Liver (tissue), 7 donors: ENCODE measurements at regions not wholly inside any gene's neighbourhood (a gene's known extent, or its start where the extent isn't known, plus 50 kb on each side); places are given as distances from the start of the nearest gene placed in this dataset.

Experiments
- DNase-seq: peaks from one replicate; pipeline ENCODE4 v3.0.0-alpha.2; 2017; ENCODE audit warnings: low spot score
- H3K27ac ChIP-seq, 2 donors: one replicate each; pipeline ENCODE4 v1.7.0; 2013; ENCODE audit warnings: inconsistent platforms in 2 of 2, low read length in 2 of 2, control low read depth in 1 of 2, low read depth in 1 of 2, mild to moderate bottlenecking in 1 of 2
- H3K27me3 ChIP-seq, 4 donors: one replicate each; pipeline versions ENCODE4 v1.6.1 to v1.7.0; 2013; ENCODE audit warnings: low read length in 3 of 4, inconsistent platforms in 1 of 4, mild to moderate bottlenecking in 1 of 4, moderate library complexity in 1 of 4; ENCODE audit not compliant: control insufficient read depth in 4 of 4, insufficient read depth in 4 of 4
- H3K36me3 ChIP-seq, 4 donors: one replicate each; pipeline versions ENCODE4 v1.6.1 to v1.7.0; 2013; ENCODE audit warnings: low read length in 3 of 4, mild to moderate bottlenecking in 3 of 4, low read depth in 1 of 4, moderate library complexity in 1 of 4; ENCODE audit not compliant: control insufficient read depth in 4 of 4, insufficient read depth in 3 of 4
- H3K4me1 ChIP-seq, 4 donors: one replicate each; pipeline versions ENCODE4 v1.6.1 to v1.7.0; 2013; ENCODE audit warnings: low read length in 3 of 4, mild to moderate bottlenecking in 3 of 4, moderate library complexity in 1 of 4; ENCODE audit not compliant: control insufficient read depth in 4 of 4, insufficient read depth in 4 of 4
- H3K4me3 ChIP-seq, 3 donors: one replicate each; pipeline versions ENCODE4 v1.6.1 to v1.7.0; 2013; ENCODE audit warnings: low read length in 3 of 3, control low read depth in 1 of 3, low read depth in 1 of 3, mild to moderate bottlenecking in 1 of 3
- H3K9ac ChIP-seq, 2 donors: one replicate each; pipeline ENCODE4 v1.7.0; 2013; ENCODE audit warnings: low read length in 2 of 2, mild to moderate bottlenecking in 2 of 2, moderate library complexity in 2 of 2, control low read depth in 1 of 2, low read depth in 1 of 2
- H3K9me3 ChIP-seq, 4 donors: one replicate each; pipeline versions ENCODE4 v1.6.1 to v1.7.0; 2013; ENCODE audit warnings: low read length in 3 of 4; ENCODE audit not compliant: control insufficient read depth in 4 of 4
- ATF3 ChIP-seq: IDR thresholded peaks from 2 replicates; pipeline ENCODE4 v1.6.1; 2016; ENCODE audit warnings: antibody characterized with exemption
- EGR1 ChIP-seq, 2 donors: IDR thresholded peaks; 2 replicates each; pipeline ENCODE4 v1.6.1; 2016 to 2018; ENCODE audit warnings: antibody characterized with exemption in 2 of 2, low read depth in 2 of 2
- FOXA1 ChIP-seq: IDR thresholded peaks from 2 replicates; pipeline ENCODE4 v1.6.1; 2016; ENCODE audit warnings: antibody characterized with exemption
- FOXA2 ChIP-seq: IDR thresholded peaks from 2 replicates; pipeline ENCODE4 v1.6.1; 2016; ENCODE audit warnings: antibody characterized with exemption
- GABPA ChIP-seq, 2 donors: IDR thresholded peaks in 1 of 2; conservative IDR thresholded peaks in 1 of 2; 2 replicates each; pipeline ENCODE4 v1.6.1; 2016; ENCODE audit warnings: antibody characterized with exemption in 2 of 2, mild to moderate bottlenecking in 1 of 2, moderate library complexity in 1 of 2
- HNF4A ChIP-seq, 2 donors: conservative IDR thresholded peaks; 2 replicates each; pipeline ENCODE4 v1.6.1; 2016; ENCODE audit warnings: antibody characterized with exemption in 2 of 2, mild to moderate bottlenecking in 2 of 2
- HNF4G ChIP-seq: IDR thresholded peaks from 2 replicates; pipeline ENCODE4 v1.6.1; 2016; ENCODE audit warnings: antibody characterized with exemption
- JUND ChIP-seq, 2 donors: IDR thresholded peaks; 2 replicates each; pipeline ENCODE4 v1.6.1; 2016; ENCODE audit warnings: antibody characterized with exemption in 2 of 2
- NR2F2 ChIP-seq: IDR thresholded peaks from 2 replicates; pipeline ENCODE4 v1.6.1; 2016; ENCODE audit warnings: antibody characterized with exemption
- RAD21 ChIP-seq, 2 donors: IDR thresholded peaks; 2 replicates each; pipeline ENCODE4 v1.6.1; 2016; ENCODE audit warnings: antibody characterized with exemption in 2 of 2, mild to moderate bottlenecking in 2 of 2
- REST ChIP-seq: IDR thresholded peaks from 2 replicates; pipeline ENCODE4 v1.6.1; 2016; ENCODE audit warnings: antibody characterized with exemption, mild to moderate bottlenecking
- SP1 ChIP-seq: IDR thresholded peaks from 2 replicates; pipeline ENCODE4 v1.6.1; 2018; ENCODE audit warnings: antibody characterized with exemption, mild to moderate bottlenecking
- TAF1 ChIP-seq: conservative IDR thresholded peaks from 2 replicates; pipeline ENCODE4 v1.6.1; 2016; ENCODE audit warnings: antibody characterized with exemption, mild to moderate bottlenecking
- YY1 ChIP-seq: IDR thresholded peaks from 2 replicates; pipeline ENCODE4 v1.6.1; 2016; ENCODE audit warnings: antibody characterized with exemption, mild to moderate bottlenecking
- ZBTB33 ChIP-seq: IDR thresholded peaks from 2 replicates; pipeline ENCODE4 v1.6.1; 2016; ENCODE audit warnings: antibody characterized with exemption
- WGBS: extraction: QIAGEN DNeasy Blood & Tissue Kit; methylation state at CpG from one replicate; pipeline ENCODE4 v1.1.7; 2013; 5-methylcytosine and 5-hydroxymethylcytosine counted together
- donor health status: healthy.
- donor health status: healthy.
- donor health status: healthy.
- donor health status: healthy.

- H3K36me3 ChIP-seq: no peaks in the 10 kb centered on the region
- no peak overlapping the region for H3K27ac ChIP-seq
- no peak for DNase-seq
- TF ChIP-seq ATF3: no peak
- TF ChIP-seq SP1: no peak
- no peak for TF ChIP-seq TAF1
- no peak for TF ChIP-seq HNF4G
- no peak for TF ChIP-seq FOXA2
- TF ChIP-seq EGR1 (IDR thresholded peaks at IDR 0.05; ENCODE audit: low read depth in 2 of 2): no peak
- TF ChIP-seq FOXA1: no peak
- TF ChIP-seq NR2F2: no peak
- TF ChIP-seq RAD21 (IDR thresholded peaks at IDR 0.05): no peak
- no peak for TF ChIP-seq HNF4A (conservative IDR thresholded peaks at IDR 0.05)
- TF ChIP-seq GABPA (IDR thresholded peaks at IDR 0.05 in 1 of 2, conservative IDR thresholded peaks at IDR 0.05 in 1 of 2): no peak
- TF ChIP-seq REST: no peak
- no peak for TF ChIP-seq YY1
- no peak overlapping the region for H3K4me3 ChIP-seq
- no peaks in the 10 kb centered on the region for H3K9me3 ChIP-seq
- WGBS: 64% methylated on average over 3 of the region's 3 CpGs
- H3K9ac ChIP-seq: no peak overlapping the region
- no peaks in the 10 kb centered on the region for H3K27me3 ChIP-seq
- no peaks in the 10 kb centered on the region for H3K4me1 ChIP-seq
These were observed 1344.3 kb downstream of the ADGRL3 start for GRCh38 chr4:62544428-62544827.

GRCh38 chr4:62543002-62543401 is 1342.9 kb downstream of the ADGRL3 start:
- Histone ChIP-seq H3K36me3 (no peaks in the 10 kb centered on the region), H3K4me3 (no peak overlapping the region), H3K9ac (no peak overlapping the region), H3K9me3 (no peaks in the 10 kb centered on the region), H3K27ac (no peak overlapping the region), H3K4me1 (no peaks in the 10 kb centered on the region), H3K27me3 (no peaks in the 10 kb centered on the region)
- 80% methylated on average over 2 of the region's 2 CpGs for WGBS
- TF ChIP-seq ZBTB33 (no peak), TAF1 (no peak), NR2F2 (no peak), YY1 (no peak), JUND (IDR thresholded peaks at IDR 0.05) (no peak), FOXA1 (no peak), ATF3 (no peak)
- no peak for DNase-seq
